HG02678 (cell line): ENCODE measurements at regions not wholly inside any gene's neighbourhood (a gene's known extent, or its start where the extent isn't known, plus 50 kb on each side); places are given as distances from the start of the nearest gene placed in this dataset.
A peak's percentile ranks its signal among the peaks of the same experiment; 100 is the strongest.
"Not testable (repeated sequence)": the region's sequence is repeated elsewhere in the genome, so short reads cannot be mapped to it uniquely, and the experiment has no call there.

ENCODE experiments used
- ATAC-seq: cut with Tn5 transposase; IDR thresholded peaks from one replicate; pipeline ENCODE4 v1.9.1; 2021; ENCODE audit warnings: mild to moderate bottlenecking, moderate library complexity; ENCODE audit not compliant: unreplicated experiment

- not testable (repeated sequence) for ATAC-seq
Observed at GRCh38 chr4:17436047-17436749, 75.7 kb downstream of the QDPR start.

- ATAC-seq: no peak
Observed at GRCh38 chr4:17433827-17434226, 78.1 kb downstream of the QDPR start.

GRCh38 chr4:17427991-17428390 lies 83.9 kb downstream of the QDPR start:
- ATAC-seq: no peak

GRCh38 chr4:17426222-17426621 lies 85.7 kb downstream of the QDPR start:
- ATAC-seq: no peak

- ATAC-seq: no peak
Observed at GRCh38 chr4:17418010-17418409, 93.9 kb downstream of the QDPR start.

- no peak for ATAC-seq
Observed at GRCh38 chr4:17414392-17414791, 97.5 kb downstream of the QDPR start.

- no peak for ATAC-seq
Observed at GRCh38 chr4:17400686-17401085, 111.2 kb downstream of the QDPR start.

- no peak for ATAC-seq
Observed at GRCh38 chr4:17398805-17399204, 113.1 kb downstream of the QDPR start.

- ATAC-seq: no peak
Observed at GRCh38 chr4:17398035-17398434, 113.9 kb downstream of the QDPR start.

GRCh38 chr4:17397611-17398010 lies 114.3 kb downstream of the QDPR start:
- ATAC-seq: no peak

GRCh38 chr4:17385403-17385802 lies 126.5 kb downstream of the QDPR start:
- ATAC-seq: peak; percentile 68

- no peak for ATAC-seq
Observed at GRCh38 chr4:17380347-17380746, 131.5 kb downstream of the QDPR start.

GRCh38 chr4:17376205-17376604 lies 135.7 kb downstream of the QDPR start:
- no peak for ATAC-seq

GRCh38 chr4:17373666-17374065 lies 138.2 kb downstream of the QDPR start:
- ATAC-seq: no peak

- no peak for ATAC-seq
Observed at GRCh38 chr4:17370818-17371217, 141.1 kb downstream of the QDPR start.

- no peak for ATAC-seq
Observed at GRCh38 chr4:17368408-17368807, 143.5 kb downstream of the QDPR start.

GRCh38 chr4:17367201-17367600 lies 144.7 kb downstream of the QDPR start:
- no peak for ATAC-seq

GRCh38 chr4:17366496-17366895 lies 145.4 kb downstream of the QDPR start:
- no peak for ATAC-seq

- no peak for ATAC-seq
Observed at GRCh38 chr4:17362430-17362829, 149.5 kb downstream of the QDPR start.

- ATAC-seq: no peak
Observed at GRCh38 chr4:17358241-17358640, 153.6 kb downstream of the QDPR start.

GRCh38 chr4:17356926-17357325 lies 155.0 kb downstream of the QDPR start:
- ATAC-seq: no peak

- ATAC-seq: no peak
Observed at GRCh38 chr4:17352357-17352756, 159.5 kb downstream of the QDPR start.

- no peak for ATAC-seq
Observed at GRCh38 chr4:17347445-17347844, 164.4 kb downstream of the QDPR start.
